ENCODE measurements at regions not wholly inside any gene's neighbourhood (a gene's known extent, or its start where the extent isn't known, plus 50 kb on each side); places are given as distances from the start of the nearest gene placed in this dataset.

GRCh38 chr7:69025249-69025648 is 573.0 kb upstream of the AUTS2 start:
- no CpG with 5 or more reads among the region's 5 CpGs for WGBS, 2 experiments (ENCODE audit: extremely low coverage in 2 of 2, insufficient read length in 1 of 2)

More at GRCh38 chr7:69025249-69025648, 573.0 kb upstream of the AUTS2 start:
- POLR2A ChIA-PET (ENCODE audit: unreplicated experiment) = no interaction called here
- Histone ChIP-seq H3K4me2 (ENCODE audit: low read depth, low read length) (no peak overlapping the region), H3K4ac (ENCODE audit: low read depth, low read length) (no peak overlapping the region), H2BK5ac (ENCODE audit: low read depth, low read length, poor library complexity, severe bottlenecking) (no peak overlapping the region), H2AFZ (replicated peaks; ENCODE audit: low read length, poor library complexity) (no peak overlapping the region), H2BK15ac (ENCODE audit: low read depth, low read length) (no peak overlapping the region), H3K23ac (ENCODE audit: low read depth, low read length) (no peak overlapping the region), H4K5ac (ENCODE audit: low read depth, low read length) (no peak overlapping the region), H2BK120ac (ENCODE audit: low read depth, low read length) (no peak overlapping the region), H3K56ac (ENCODE audit: extremely low read depth, insufficient read depth, low read length) (no peak overlapping the region), H4K20me1 (ENCODE audit: insufficient read depth, low read length) (no peaks in the 10 kb centered on the region), H3K4me1 (ENCODE audit: control insufficient read depth, insufficient read depth, low read length) (no peaks in the 10 kb centered on the region), H2BK20ac (ENCODE audit: low read depth, low read length) (no peak overlapping the region), H3K4me3 (ENCODE audit: insufficient read depth, low read depth, low read length) (no peak overlapping the region), H3K9ac (ENCODE audit: low read depth, low read length) (no peak overlapping the region), H3K18ac (ENCODE audit: low read depth, low read length) (no peak overlapping the region), H3K27ac (ENCODE audit: insufficient read depth, low read length) (no peak overlapping the region), H3K36me3 (ENCODE audit: control insufficient read depth, insufficient read depth, low read length) (no peaks in the 10 kb centered on the region), H2AK9ac (replicated peaks; ENCODE audit: low read depth, low read length, poor library complexity) (no peak overlapping the region), H2AK5ac (ENCODE audit: low read depth, low read length) (no peak overlapping the region), H3K79me1 (ENCODE audit: low read depth in 1 of 2, low read length in 2 of 2) (no peaks in the 10 kb centered on the region), H3K9me3 (ENCODE audit: control insufficient read depth, insufficient read depth, low read length) (peaks cover 9% of the 10 kb centered on the region; the same call in 1 of the 2 replicates), H3K14ac (replicated peaks; ENCODE audit: low read depth, low read length) (no peak overlapping the region), H4K8ac (ENCODE audit: low read depth in 2 of 2, low read length in 2 of 2) (no peak overlapping the region), H4K91ac (ENCODE audit: insufficient read depth, low read depth, low read length) (no peak overlapping the region), H3K27me3 (ENCODE audit: control insufficient read depth, insufficient read depth, low read length) (no peaks in the 10 kb centered on the region), H3K9me1 (ENCODE audit: insufficient read depth, low read length) (no peaks in the 10 kb centered on the region)
- TF ChIP-seq BHLHE40 (IDR thresholded peaks at IDR 0.05; ENCODE audit: low read depth, low read length) (no peak), RAD21 (IDR thresholded peaks at IDR 0.05; ENCODE audit: low read length) (no peak), MAFK (IDR thresholded peaks at IDR 0.05; ENCODE audit: low read depth, low read length) (no peak), RFX5 (IDR thresholded peaks at IDR 0.05; ENCODE audit: low read depth, low read length) (no peak), RCOR1 (IDR thresholded peaks at IDR 0.05; ENCODE audit: insufficient replicate concordance, low read length) (no peak), ELK1 (IDR thresholded peaks at IDR 0.05; ENCODE audit: borderline replicate concordance, low read depth, low read length) (no peak), CTCF (conservative IDR thresholded peaks at IDR 0.05; ENCODE audit: low read depth, low read length) (no peak), SMC3 (IDR thresholded peaks at IDR 0.05; ENCODE audit: low read depth, low read length) (no peak), POLR2A (IDR thresholded peaks at IDR 0.05; ENCODE audit: low read depth, low read length) (no peak), CEBPB (IDR thresholded peaks at IDR 0.05; ENCODE audit: low read depth, low read length) (no peak), FOS (IDR thresholded peaks at IDR 0.05; ENCODE audit: low read depth, low read length) (no peak), NFE2L2 (IDR thresholded peaks at IDR 0.05; ENCODE audit: low read depth, low read length) (no peak)
- TF ChIP-seq, protein P1, sequence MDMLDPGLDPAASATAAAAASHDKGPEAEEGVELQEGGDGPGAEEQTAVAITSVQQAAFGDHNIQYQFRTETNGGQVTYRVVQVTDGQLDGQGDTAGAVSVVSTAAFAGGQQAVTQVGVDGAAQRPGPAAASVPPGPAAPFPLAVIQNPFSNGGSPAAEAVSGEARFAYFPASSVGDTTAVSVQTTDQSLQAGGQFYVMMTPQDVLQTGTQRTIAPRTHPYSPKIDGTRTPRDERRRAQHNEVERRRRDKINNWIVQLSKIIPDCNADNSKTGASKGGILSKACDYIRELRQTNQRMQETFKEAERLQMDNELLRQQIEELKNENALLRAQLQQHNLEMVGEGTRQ (IDR thresholded peaks at IDR 0.05; ENCODE audit: low read depth, low read length) = no peak
- CTCF ChIA-PET = no interaction called here
- ATAC-seq (ENCODE audit: low read depth) (no peak), DNase-seq (no peak)
- intact Hi-C loops (cut with micrococcal nuclease) (no loop called here), dilution Hi-C loops (cut with HindIII; ENCODE audit: low sequenced_read_pairs, unreplicated experiment) (no loop called here), in situ Hi-C loops (cut with MboI; ENCODE audit: low sequenced_read_pairs) (no loop called here)
- BruUV-seq (replicated peaks) = no TSS peak

Measured in IMR-90 (cell line).